Mucosa of descending colon (tissue), 3 donors: ENCODE measurements at regions not wholly inside any gene's neighbourhood (a gene's known extent, or its start where the extent isn't known, plus 50 kb on each side); places are given as distances from the start of the nearest gene placed in this dataset.
"Not testable (repeated sequence)": the region's sequence is repeated elsewhere in the genome, so short reads cannot be mapped to it uniquely, and the experiment has no call there.

Experiments used
- ATAC-seq: fragments of 200-7000 bp; cut with Tn5 transposase; one replicate; pipeline ENCODE4 v1.9.1; 2020; ENCODE audit warnings: mild to moderate bottlenecking, moderate library complexity
- DNase-seq, 3 donors: peaks; one replicate each; pipeline ENCODE4 v3.0.0-alpha.2; 2020
- H3K36me3 ChIP-seq: fragments of 200-600 bp; one replicate; pipeline ENCODE4 v1.8.0; 2021; ENCODE audit warnings: low read depth, mild to moderate bottlenecking
- H3K4me1 ChIP-seq: fragments of 200-600 bp; one replicate; pipeline ENCODE4 v1.8.0; 2021; ENCODE audit warnings: low read depth, mild to moderate bottlenecking
- H3K4me3 ChIP-seq: fragments of 200-600 bp; one replicate; pipeline ENCODE4 v1.8.0; 2021; ENCODE audit warnings: mild to moderate bottlenecking
- H3K9me3 ChIP-seq: fragments of 200-600 bp; one replicate; pipeline ENCODE4 v1.8.0; 2021; ENCODE audit warnings: mild to moderate bottlenecking
- CTCF ChIP-seq: fragments of 200-600 bp; IDR thresholded peaks from one replicate; pipeline ENCODE4 v1.8.0; 2022; ENCODE audit warnings: antibody characterized with exemption, mild to moderate bottlenecking
- intact Hi-C, 2 donors: fragments of 100-400 bp; cut with DNase I in 1 of 2; cut with micrococcal nuclease in 1 of 2; formaldehyde crosslinking; loops; one replicate each; pipeline versions ENCODE4 v1.11.0 to v1.11.1; 2022; cut with DNase I, micrococcal nuclease
- donor health status: DM: no; HTN: no; CAD: no; lungs with moderate emphysema.
- donor health status: DM: no; HTN: no; CAD: no.
- donor health status: DM: no; HTN: yes; CAD: no.

GRCh38 chr16:79988721-79989220 lies 388.2 kb upstream of the MAF start:
- ATAC-seq (no peak), DNase-seq (no peak)
- intact Hi-C loops, result no loop called here
- H3K36me3 ChIP-seq, result no peaks in the 10 kb centered on the region
- H3K4me1 ChIP-seq, result no peaks in the 10 kb centered on the region
- H3K4me3 ChIP-seq, result no peak overlapping the region
- TF ChIP-seq CTCF, result no peak
- H3K9me3 ChIP-seq, result no peaks in the 10 kb centered on the region

- no peak for TF ChIP-seq CTCF
- H3K4me3 ChIP-seq, result no peak overlapping the region
- DNase-seq (no peak), ATAC-seq (no peak)
- intact Hi-C loops, result no loop called here
- no peaks in the 10 kb centered on the region for H3K4me1 ChIP-seq
- H3K36me3 ChIP-seq, result no peaks in the 10 kb centered on the region
- H3K9me3 ChIP-seq, result no peaks in the 10 kb centered on the region
Observed at GRCh38 chr16:79988089-79988488, 387.6 kb upstream of the MAF start.

GRCh38 chr16:79986352-79986751 lies 385.8 kb upstream of the MAF start:
- DNase-seq, result no peak
- Histone ChIP-seq H3K9me3 (no peaks in the 10 kb centered on the region), H3K4me3 (no peak overlapping the region), H3K36me3 (no peaks in the 10 kb centered on the region), H3K4me1 (no peaks in the 10 kb centered on the region)
- no peak for ATAC-seq
- no peak for TF ChIP-seq CTCF
- intact Hi-C loops, result no loop called here

- no peaks in the 10 kb centered on the region for H3K36me3 ChIP-seq
- DNase-seq (no peak), ATAC-seq (no peak)
- no peak for TF ChIP-seq CTCF
- no peak overlapping the region for H3K4me3 ChIP-seq
- no peaks in the 10 kb centered on the region for H3K9me3 ChIP-seq
- intact Hi-C loops, result no loop called here
- H3K4me1 ChIP-seq, result no peaks in the 10 kb centered on the region
Observed at GRCh38 chr16:79985606-79986005, 385.1 kb upstream of the MAF start.

- intact Hi-C loops, H3K36me3 ChIP-seq, DNase-seq, H3K4me3 ChIP-seq, H3K9me3 ChIP-seq, ATAC-seq, H3K4me1 ChIP-seq: not testable (repeated sequence)
Observed at GRCh38 chr16:79984149-79984548, 383.6 kb upstream of the MAF start.

GRCh38 chr16:79982862-79983261 lies 382.3 kb upstream of the MAF start:
- DNase-seq (no peak), ATAC-seq (no peak)
- Histone ChIP-seq H3K4me1 (no peaks in the 10 kb centered on the region), H3K36me3 (no peaks in the 10 kb centered on the region), H3K4me3 (no peak overlapping the region), H3K9me3 (no peaks in the 10 kb centered on the region)
- no peak for TF ChIP-seq CTCF
- intact Hi-C loops, result no loop called here
